ENCODE measurements at regions not wholly inside any gene's neighbourhood (a gene's known extent, or its start where the extent isn't known, plus 50 kb on each side); places are given as distances from the start of the nearest gene placed in this dataset.

- Histone ChIP-seq H4K20me1 (ENCODE audit: insufficient read depth, low read length) (no peaks in the 10 kb centered on the region), H3K79me2 (ENCODE audit: low read length) (no peaks in the 10 kb centered on the region), H3K9me2 (replicated peaks; ENCODE audit: insufficient read depth, low read length) (no peaks in the 10 kb centered on the region), H3K9ac (ENCODE audit: low read length) (no peak overlapping the region), H3K36me3 (replicated peaks; ENCODE audit: insufficient read depth, low read length) (no peaks in the 10 kb centered on the region), H3K9me3 (replicated peaks; ENCODE audit: insufficient read depth, low read length) (no peaks in the 10 kb centered on the region), H3F3A (ENCODE audit: insufficient read depth, low read length) (no peaks in the 10 kb centered on the region), H3K27ac (ENCODE audit: low read length) (no peak overlapping the region), H3K4me3 (ENCODE audit: low read length) (no peak overlapping the region), H3K4me2 (ENCODE audit: low read depth, low read length) (no peak overlapping the region), H3K27me3 (replicated peaks; ENCODE audit: insufficient read depth, low read length) (no peaks in the 10 kb centered on the region), H3K4me1 (ENCODE audit: low read length) (no peaks in the 10 kb centered on the region), H2AFZ (ENCODE audit: low read length) (no peak overlapping the region)
- DNase-seq, result no peak
- no peak for TF ChIP-seq CTCF (IDR thresholded peaks at IDR 0.05; ENCODE audit: low read length)
- TF ChIP-seq EZH2phosphoT487 (IDR thresholded peaks at IDR 0.05; ENCODE audit: low read length), result no peak
- TF ChIP-seq EZH2 (optimal IDR thresholded peaks at IDR 0.05; ENCODE audit: low read depth, low read length), result no peak
These were observed 289.9 kb upstream of the FAM241A start for GRCh38 chr4:111855308-111855707.

GRCh38 chr4:111864066-111864465 is 281.2 kb upstream of the FAM241A start:
- no peaks in the 10 kb centered on the region for H3K36me3 ChIP-seq (replicated peaks; ENCODE audit: insufficient read depth, low read length)
- no peaks in the 10 kb centered on the region for H3K79me2 ChIP-seq (ENCODE audit: low read length)

GRCh38 chr4:111869339-111869738 is 275.9 kb upstream of the FAM241A start:
- Histone ChIP-seq H3K36me3 (replicated peaks; ENCODE audit: insufficient read depth, low read length) (no peaks in the 10 kb centered on the region), H4K20me1 (ENCODE audit: insufficient read depth, low read length) (no peaks in the 10 kb centered on the region), H2AFZ (ENCODE audit: low read length) (no peak overlapping the region), H3K9me3 (replicated peaks; ENCODE audit: insufficient read depth, low read length) (no peaks in the 10 kb centered on the region), H3K4me3 (ENCODE audit: low read length) (no peak overlapping the region), H3K4me1 (ENCODE audit: low read length) (no peaks in the 10 kb centered on the region), H3K27ac (ENCODE audit: low read length) (no peak overlapping the region), H3K4me2 (ENCODE audit: low read depth, low read length) (no peak overlapping the region), H3F3A (ENCODE audit: insufficient read depth, low read length) (no peaks in the 10 kb centered on the region), H3K27me3 (replicated peaks; ENCODE audit: insufficient read depth, low read length) (no peaks in the 10 kb centered on the region), H3K79me2 (ENCODE audit: low read length) (no peaks in the 10 kb centered on the region), H3K9ac (ENCODE audit: low read length) (no peak overlapping the region), H3K9me2 (replicated peaks; ENCODE audit: insufficient read depth, low read length) (no peaks in the 10 kb centered on the region)
- TF ChIP-seq EZH2phosphoT487 (IDR thresholded peaks at IDR 0.05; ENCODE audit: low read length), result no peak
- no peak for TF ChIP-seq EZH2 (optimal IDR thresholded peaks at IDR 0.05; ENCODE audit: low read depth, low read length)
- no peak for TF ChIP-seq CTCF (IDR thresholded peaks at IDR 0.05; ENCODE audit: low read length)
- no peak for DNase-seq

More at GRCh38 chr4:111864066-111864465, 281.2 kb upstream of the FAM241A start:
- H3K27me3 ChIP-seq (replicated peaks; ENCODE audit: insufficient read depth, low read length), result no peaks in the 10 kb centered on the region
- no peak overlapping the region for H2AFZ ChIP-seq (ENCODE audit: low read length)
- no peaks in the 10 kb centered on the region for H3F3A ChIP-seq (ENCODE audit: insufficient read depth, low read length)
- H3K4me1 ChIP-seq (ENCODE audit: low read length), result no peaks in the 10 kb centered on the region
- H3K4me2 ChIP-seq (ENCODE audit: low read depth, low read length), result no peak overlapping the region
- H3K9me3 ChIP-seq (replicated peaks; ENCODE audit: insufficient read depth, low read length), result no peaks in the 10 kb centered on the region
- no peak overlapping the region for H3K4me3 ChIP-seq (ENCODE audit: low read length)
- no peak overlapping the region for H3K9ac ChIP-seq (ENCODE audit: low read length)
- no peak overlapping the region for H3K27ac ChIP-seq (ENCODE audit: low read length)
- no peak for TF ChIP-seq EZH2phosphoT487 (IDR thresholded peaks at IDR 0.05; ENCODE audit: low read length)
- TF ChIP-seq EZH2 (optimal IDR thresholded peaks at IDR 0.05; ENCODE audit: low read depth, low read length), result no peak
- TF ChIP-seq CTCF (IDR thresholded peaks at IDR 0.05; ENCODE audit: low read length), result no peak
- no peak for DNase-seq
- H4K20me1 ChIP-seq (ENCODE audit: insufficient read depth, low read length), result no peaks in the 10 kb centered on the region
- H3K9me2 ChIP-seq (replicated peaks; ENCODE audit: insufficient read depth, low read length), result no peaks in the 10 kb centered on the region

Data from MM.1S (cell line).